NCI-H1092 (cell line): ENCODE measurements at regions not wholly inside any gene's neighbourhood (a gene's known extent, or its start where the extent isn't known, plus 50 kb on each side); places are given as distances from the start of the nearest gene placed in this dataset.

Source experiments
- DNase-seq: peaks from one replicate; lab custom pipeline; 2025; lab: John Stamatoyannopoulos, UW

GRCh38 chr9:4384750-4385149, 84.9 kb upstream of the GLIS3 start:
- DNase-seq = no peak

DNA sequence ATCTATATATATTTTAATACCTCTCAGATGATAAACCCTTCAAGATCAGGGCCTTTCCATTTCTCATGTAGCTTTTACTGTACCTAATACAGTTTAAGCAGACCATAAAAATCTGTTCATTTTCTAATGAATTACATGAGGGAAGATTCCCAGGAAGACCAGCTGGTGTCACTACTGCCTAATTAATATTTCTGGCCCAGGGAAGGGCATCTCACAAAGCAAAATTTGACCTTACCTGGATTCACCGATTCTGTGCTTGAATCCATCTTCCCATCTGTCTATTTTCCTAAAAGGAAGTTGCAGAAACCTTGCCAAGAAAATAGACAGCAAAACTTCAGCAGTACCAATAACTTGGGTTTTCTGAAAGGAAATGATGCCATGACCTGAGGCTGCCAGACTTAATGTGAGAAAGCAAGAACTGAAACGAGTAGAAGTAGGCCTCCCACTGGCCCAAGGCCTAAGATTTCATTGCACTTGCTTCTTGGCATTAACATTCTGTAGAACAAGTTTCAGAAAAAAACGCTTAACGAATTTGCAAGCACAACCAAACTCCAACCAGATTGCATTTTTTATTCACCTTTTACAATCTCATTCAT, 83.0 kb upstream of the GLIS3 start:
- no peak for DNase-seq

GRCh38 chr9:4381744-4382143, 81.9 kb upstream of the GLIS3 start:
- DNase-seq = no peak

GRCh38 chr9:4380406-4380805, 80.5 kb upstream of the GLIS3 start:
- no peak for DNase-seq

GRCh38 chr9:4375424-4376200, 75.7 kb upstream of the GLIS3 start:
- DNase-seq = peak; percentile 6

- no peak for DNase-seq
Observed at GRCh38 chr9:4371108-4371507, 71.2 kb upstream of the GLIS3 start.

- no peak for DNase-seq
Observed at GRCh38 chr9:4370501-4370900, 70.6 kb upstream of the GLIS3 start.

GRCh38 chr9:4366591-4367330, 66.9 kb upstream of the GLIS3 start:
- peak; percentile 7 for DNase-seq

DNA sequence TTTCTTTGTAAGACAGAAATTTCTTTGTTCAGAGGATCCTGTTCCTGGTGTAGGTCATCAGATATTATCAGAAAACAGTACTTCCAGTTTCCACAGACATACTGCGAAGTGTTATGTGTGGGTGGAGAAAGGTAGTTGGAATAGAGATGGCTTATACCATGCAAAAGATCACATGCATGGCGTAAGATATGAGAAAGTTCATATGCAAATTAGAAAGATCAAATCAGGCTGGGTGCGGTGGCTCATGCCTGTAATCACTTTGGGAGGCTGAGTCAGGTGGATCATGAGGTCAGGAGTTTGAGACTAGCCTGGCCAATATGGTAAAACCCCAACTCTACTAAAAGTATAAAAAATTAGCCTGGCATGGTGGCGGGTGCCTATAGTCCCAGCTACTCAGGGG, 65.2 kb upstream of the GLIS3 start:
- DNase-seq = no peak

DNA sequence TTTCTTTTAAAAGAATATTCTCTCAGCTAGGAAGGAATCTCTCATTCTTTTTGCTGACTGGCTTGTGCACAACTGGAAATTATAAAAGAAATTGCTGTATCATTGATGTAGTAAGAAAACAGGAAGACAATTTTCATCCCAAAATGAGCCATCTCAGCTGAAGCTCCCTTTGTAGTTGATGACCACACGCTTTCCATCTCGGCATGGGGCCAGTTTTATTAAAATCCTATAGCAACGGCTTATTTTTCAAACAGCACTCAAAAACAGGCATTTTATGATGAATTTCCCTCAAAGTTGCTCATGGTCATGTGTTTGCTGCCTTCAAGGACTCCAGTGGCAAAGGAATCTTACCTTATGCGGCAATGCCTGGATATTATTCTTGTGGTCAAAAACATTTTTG, 62.4 kb upstream of the GLIS3 start:
- DNase-seq = no peak

DNA sequence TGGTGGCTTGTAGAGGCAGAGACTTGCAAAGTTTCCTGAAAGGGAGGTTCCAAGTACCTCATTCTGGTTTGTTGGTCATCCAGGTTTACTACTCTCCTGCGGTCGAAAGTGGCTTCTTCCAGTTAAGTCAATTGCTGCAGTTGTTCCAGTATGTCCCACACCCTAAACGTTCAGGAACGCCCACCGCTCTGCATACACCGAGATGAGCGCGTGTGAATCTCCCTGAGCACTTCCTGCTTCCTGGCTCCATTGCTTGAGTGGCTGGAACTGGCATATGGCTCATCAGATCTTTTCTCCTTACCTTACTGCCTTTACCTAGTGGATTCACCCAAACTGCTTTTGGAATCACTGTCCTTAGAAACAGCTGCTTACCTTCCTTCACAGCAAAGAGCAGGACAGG, 59.1 kb upstream of the GLIS3 start:
- DNase-seq = no peak

DNA sequence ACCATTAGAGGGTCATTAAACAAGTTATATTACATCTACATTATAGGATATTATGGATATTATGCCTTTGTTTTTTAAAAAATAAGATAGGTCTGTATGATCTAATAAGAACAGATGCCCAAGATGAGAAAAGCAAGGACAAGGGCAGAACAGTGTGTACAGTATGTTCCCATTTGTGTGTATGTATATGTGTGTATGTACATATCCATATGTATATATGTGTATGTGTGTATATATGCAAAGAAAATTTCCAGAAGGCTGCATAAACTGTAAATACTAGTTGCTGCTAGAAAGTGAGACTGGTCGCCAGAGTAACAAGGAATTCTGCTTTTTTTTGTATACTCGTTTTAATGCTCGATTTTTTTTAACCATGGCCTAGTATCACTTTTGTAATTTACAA, 58.1 kb upstream of the GLIS3 start:
- DNase-seq = no peak

DNA sequence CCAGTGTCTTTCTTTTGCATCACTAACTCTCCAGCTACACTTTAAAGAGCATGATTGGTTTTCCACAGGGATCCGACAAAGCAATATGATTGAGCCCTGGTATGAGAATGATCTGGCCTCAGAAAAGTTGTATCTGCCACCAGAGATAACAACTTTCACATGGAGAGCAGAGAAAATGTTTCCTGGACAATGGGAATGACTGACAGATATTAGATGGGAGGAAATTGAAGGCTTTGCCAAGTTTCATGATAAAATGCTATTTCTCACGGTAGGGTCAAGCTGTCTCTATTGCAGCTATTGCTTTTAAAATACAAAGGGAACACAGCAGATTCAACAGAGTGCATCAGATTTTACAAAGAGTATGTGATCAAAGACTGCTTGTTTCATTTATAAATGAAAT, 56.4 kb upstream of the GLIS3 start:
- DNase-seq = no peak

- DNase-seq = no peak
Observed at GRCh38 chr9:4353236-4353635, 53.4 kb upstream of the GLIS3 start.

GRCh38 chr9:4349816-4350418, 50.0 kb upstream of the GLIS3 start:
- no peak for DNase-seq
